HCT116 (cell line): ENCODE measurements at regions not wholly inside any gene's neighbourhood (a gene's known extent, or its start where the extent isn't known, plus 50 kb on each side); places are given as distances from the start of the nearest gene placed in this dataset.

ENCODE experiments used
- ATAC-seq: fragments of 200-7000 bp; cut with Tn5 transposase; 2 replicates; pipeline ENCODE4 v1.9.1; 2020; ENCODE audit warnings: mild to moderate bottlenecking, moderate library complexity
- BruUV-seq: library from RNA; stranded (reverse); fragments of 400-500 nt; replicated peaks from 2 replicates; lab custom pipeline; 2021; lab: Mats Ljungman, UMichigan
- CTCF ChIA-PET: fragments of 300-600 bp; sonication (Branson Sonifier 250); formaldehyde crosslinking; loops from one replicate; lab custom pipeline; 2021; ENCODE audit warnings: antibody characterized with exemption; lab: Charles Lee
- POLR2A ChIA-PET: fragments of 300-600, 350-600 bp; sonication (Branson Sonifier 250); formaldehyde crosslinking; loops from one replicate; lab custom pipeline; 2021; ENCODE audit warnings: antibody characterized with exemption; lab: Charles Lee
- RAD21 ChIA-PET, 2 experiments: fragments of 300-600 bp; sonication (Branson Sonifier 250); formaldehyde crosslinking; loops; one replicate each; lab custom pipeline; 2023; ENCODE audit warnings: low total read pairs in 2 of 2; ENCODE audit not compliant: uncharacterized antibody in 2 of 2, unreplicated experiment in 2 of 2, low non-redundant PET in 1 of 2; lab: Charles Lee
- DNase-seq: peaks from one replicate; pipeline ENCODE4 v3.0.0-alpha.2; 2010; ENCODE audit warnings: low read depth, low spot score
- H2AFZ ChIP-seq: fragments of 200-600 bp; shearing (Covaris generic), sonication (generic); 2 replicates; pipeline ENCODE4 v1.6.1; 2017; ENCODE audit warnings: low read depth, mixed run types, mixed read lengths, antibody characterized with exemption, low read length; ENCODE audit not compliant: poor library complexity, severe bottlenecking
- H3K27ac ChIP-seq: 2 replicates; pipeline ENCODE4 v1.5.1; 2012; ENCODE audit warnings: low read depth, low read length
- H3K27me3 ChIP-seq: fragments of 200-600 bp; sonication (generic); 2 replicates; pipeline ENCODE4 v1.6.1; 2016; ENCODE audit warnings: mixed run types, low read length, mixed read lengths; ENCODE audit not compliant: insufficient read depth
- H3K36me3 ChIP-seq, 2 experiments: fragments of 200-500 bp in 1 of 2; fragments of 200-600 bp in 1 of 2; sonication (Bioruptor generic) in 1 of 2; sonication (generic) in 1 of 2; 2 replicates each; pipeline versions ENCODE4 v1.5.1 to v1.6.1; 2014 to 2016; ENCODE audit warnings: low read length in 2 of 2, inconsistent platforms in 1 of 2, mixed read lengths in 1 of 2, mixed run types in 1 of 2; ENCODE audit not compliant: insufficient read depth in 2 of 2, control insufficient read depth in 1 of 2
- H3K4me1 ChIP-seq, 2 experiments: fragments of 200-600 bp in 1 of 2; sonication (generic) in 1 of 2; 2 replicates each; pipeline versions ENCODE4 v1.5.1 to v1.6.1; 2012 to 2017; ENCODE audit warnings: low read length in 2 of 2, inconsistent platforms in 1 of 2, mild to moderate bottlenecking in 1 of 2, mixed read lengths in 1 of 2, mixed run types in 1 of 2, moderate library complexity in 1 of 2; ENCODE audit not compliant: insufficient read depth in 2 of 2, control insufficient read depth in 1 of 2
- H3K4me2 ChIP-seq: fragments of 200-600 bp; sonication (generic); 2 replicates; pipeline ENCODE4 v1.6.1; 2017; ENCODE audit warnings: mixed run types, low read length, mixed read lengths
- H3K4me3 ChIP-seq, 2 experiments: fragments of 200-600 bp in 1 of 2; sonication (generic) in 1 of 2; replicated peaks in 1 of 2; 2 replicates each; pipeline ENCODE4 v1.5.1; 2011 to 2016; ENCODE audit warnings: low read length in 2 of 2, control low read depth in 1 of 2, low read depth in 1 of 2, mild to moderate bottlenecking in 1 of 2, mixed read lengths in 1 of 2, mixed run types in 1 of 2
- H3K79me2 ChIP-seq: fragments of 200-600 bp; sonication (generic); 2 replicates; pipeline ENCODE4 v1.6.1; 2017; ENCODE audit warnings: mild to moderate bottlenecking, mixed run types, low read length, moderate library complexity, mixed read lengths; ENCODE audit not compliant: insufficient read depth
- H3K9ac ChIP-seq: fragments of 200-600 bp; sonication (generic); 2 replicates; pipeline ENCODE4 v1.6.1; 2016; ENCODE audit warnings: low read length, mixed read lengths
- H3K9me2 ChIP-seq: fragments of 200-600 bp; sonication (generic), shearing (Covaris generic); 2 replicates; pipeline ENCODE4 v1.6.1; 2017; ENCODE audit warnings: mixed run types, mild to moderate bottlenecking, moderate library complexity; ENCODE audit not compliant: insufficient read depth
- H3K9me3 ChIP-seq, 2 experiments: fragments of 200-500 bp in 1 of 2; fragments of 200-600 bp in 1 of 2; sonication (Bioruptor generic) in 1 of 2; sonication (generic) in 1 of 2; 2 replicates each; pipeline ENCODE4 v1.6.1; 2014 to 2017; ENCODE audit warnings: low read length in 2 of 2, mixed read lengths in 2 of 2, inconsistent platforms in 1 of 2, low read depth in 1 of 2, mild to moderate bottlenecking in 1 of 2, mixed run types in 1 of 2, moderate library complexity in 1 of 2; ENCODE audit not compliant: control insufficient read depth in 1 of 2, insufficient read depth in 1 of 2
- H4K20me1 ChIP-seq: fragments of 200-600 bp; sonication (generic), shearing (Covaris generic); 2 replicates; pipeline ENCODE4 v1.6.1; 2017; ENCODE audit warnings: mixed run types, mild to moderate bottlenecking, moderate library complexity; ENCODE audit not compliant: insufficient read depth
- CBX3 ChIP-seq: IDR thresholded peaks from 2 replicates; pipeline ENCODE4 v1.6.1; 2012; ENCODE audit warnings: low read depth
- CEBPB ChIP-seq: IDR thresholded peaks from 2 replicates; pipeline ENCODE4 v1.6.1; 2012; ENCODE audit warnings: low read depth
- EGR1 ChIP-seq: IDR thresholded peaks from 2 replicates; pipeline ENCODE4 v1.6.1; 2012; ENCODE audit warnings: low read depth
- ELF1 ChIP-seq: IDR thresholded peaks from 2 replicates; pipeline ENCODE4 v1.6.1; 2012; ENCODE audit warnings: low read depth, borderline replicate concordance
- FOSL1 ChIP-seq: IDR thresholded peaks from 2 replicates; pipeline ENCODE4 v1.6.1; 2012; ENCODE audit warnings: low read depth
- JUND ChIP-seq: IDR thresholded peaks from 2 replicates; pipeline ENCODE4 v1.6.1; 2012
- SIN3A ChIP-seq: IDR thresholded peaks from 2 replicates; pipeline ENCODE4 v1.6.1; 2012; ENCODE audit warnings: low read depth
- SP1 ChIP-seq: IDR thresholded peaks from 2 replicates; pipeline ENCODE4 v1.6.1; 2012; ENCODE audit warnings: low read depth
- SRF ChIP-seq: IDR thresholded peaks from 2 replicates; pipeline ENCODE4 v1.6.1; 2012; ENCODE audit warnings: low read depth
- YY1 ChIP-seq: IDR thresholded peaks from 2 replicates; pipeline ENCODE4 v1.6.1; 2011; ENCODE audit warnings: low read length, low read depth, moderate library complexity, mild to moderate bottlenecking; ENCODE audit not compliant: insufficient replicate concordance; ENCODE audit errors: extremely low read depth
- ZFX ChIP-seq: fragments of 450-650 bp; IDR thresholded peaks from 2 replicates; pipeline ENCODE4 v1.6.1; 2017
- ZNF274 ChIP-seq: fragments of 200-500 bp; sonication (Bioruptor generic); IDR thresholded peaks from 2 replicates; pipeline ENCODE4 v1.6.1; 2014; ENCODE audit warnings: mild to moderate bottlenecking, low read depth, low read length, inconsistent platforms
- intact Hi-C: fragments of 100-400 bp; cut with micrococcal nuclease; formaldehyde crosslinking; loops from 2 replicates; pipeline ENCODE4 v1.10.0; 2022
- TF ChIP-seq, protein P1 (sequence below), 3 experiments: fragments of 200-600 bp in 1 of 3; sonication (generic) in 1 of 3; IDR thresholded peaks in 2 of 3; conservative IDR thresholded peaks in 1 of 3; 2 replicates each; pipeline ENCODE4 v1.5.1; 2012 to 2017; ENCODE audit warnings: low read depth in 2 of 3, low read length in 2 of 3, antibody characterized with exemption in 1 of 3, borderline replicate concordance in 1 of 3, control low read depth in 1 of 3, mild to moderate bottlenecking in 1 of 3, mixed read lengths in 1 of 3, mixed run types in 1 of 3, moderate library complexity in 1 of 3; ENCODE audit not compliant: insufficient read depth in 1 of 3
- TF ChIP-seq, protein P2 (sequence below): IDR thresholded peaks from 2 replicates; pipeline ENCODE4 v1.6.1; 2012
- TF ChIP-seq, protein P3 (sequence below): IDR thresholded peaks from 2 replicates; pipeline ENCODE4 v1.6.1; 2012; ENCODE audit warnings: low read depth

DNA sequence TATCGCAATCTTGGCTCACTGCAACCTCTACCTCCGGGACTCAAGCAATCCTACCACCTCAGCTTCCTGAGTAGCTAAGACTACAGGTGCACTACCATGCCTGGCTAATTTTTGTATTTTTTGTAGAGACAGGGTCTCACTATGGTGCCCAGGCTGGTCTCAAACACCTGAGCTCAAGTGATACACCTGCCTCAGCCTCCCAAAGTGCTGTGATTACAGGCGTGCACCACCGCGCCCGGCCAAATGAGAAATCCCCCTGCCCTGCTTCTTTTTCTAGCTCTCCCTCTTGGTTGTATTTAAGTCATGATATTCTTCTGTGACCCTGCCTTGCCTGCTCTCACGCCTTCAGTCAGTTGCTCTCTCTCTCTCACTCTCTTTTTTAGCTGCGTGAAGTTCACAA, 157.0 kb upstream of the SH3BP4 start (continued):
- TF ChIP-seq, protein P1, sequence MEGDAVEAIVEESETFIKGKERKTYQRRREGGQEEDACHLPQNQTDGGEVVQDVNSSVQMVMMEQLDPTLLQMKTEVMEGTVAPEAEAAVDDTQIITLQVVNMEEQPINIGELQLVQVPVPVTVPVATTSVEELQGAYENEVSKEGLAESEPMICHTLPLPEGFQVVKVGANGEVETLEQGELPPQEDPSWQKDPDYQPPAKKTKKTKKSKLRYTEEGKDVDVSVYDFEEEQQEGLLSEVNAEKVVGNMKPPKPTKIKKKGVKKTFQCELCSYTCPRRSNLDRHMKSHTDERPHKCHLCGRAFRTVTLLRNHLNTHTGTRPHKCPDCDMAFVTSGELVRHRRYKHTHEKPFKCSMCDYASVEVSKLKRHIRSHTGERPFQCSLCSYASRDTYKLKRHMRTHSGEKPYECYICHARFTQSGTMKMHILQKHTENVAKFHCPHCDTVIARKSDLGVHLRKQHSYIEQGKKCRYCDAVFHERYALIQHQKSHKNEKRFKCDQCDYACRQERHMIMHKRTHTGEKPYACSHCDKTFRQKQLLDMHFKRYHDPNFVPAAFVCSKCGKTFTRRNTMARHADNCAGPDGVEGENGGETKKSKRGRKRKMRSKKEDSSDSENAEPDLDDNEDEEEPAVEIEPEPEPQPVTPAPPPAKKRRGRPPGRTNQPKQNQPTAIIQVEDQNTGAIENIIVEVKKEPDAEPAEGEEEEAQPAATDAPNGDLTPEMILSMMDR (IDR thresholded peaks at IDR 0.05 in 2 of 3, conservative IDR thresholded peaks at IDR 0.05 in 1 of 3; ENCODE audit: borderline replicate concordance in 1 of 3, insufficient read depth in 1 of 3, low read depth in 2 of 3, low read length in 2 of 3) = no peak
- TF ChIP-seq, protein P2, sequence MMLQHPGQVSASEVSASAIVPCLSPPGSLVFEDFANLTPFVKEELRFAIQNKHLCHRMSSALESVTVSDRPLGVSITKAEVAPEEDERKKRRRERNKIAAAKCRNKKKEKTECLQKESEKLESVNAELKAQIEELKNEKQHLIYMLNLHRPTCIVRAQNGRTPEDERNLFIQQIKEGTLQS = no peak
- no peak for TF ChIP-seq EGR1
- TF ChIP-seq ZNF274 = no peak
- TF ChIP-seq SRF = no peak
- TF ChIP-seq ELF1 = no peak
- TF ChIP-seq SP1 = no peak
- no peak for TF ChIP-seq JUND
- no peak for TF ChIP-seq SIN3A
- TF ChIP-seq CBX3 = no peak
- TF ChIP-seq YY1 = no peak

DNA sequence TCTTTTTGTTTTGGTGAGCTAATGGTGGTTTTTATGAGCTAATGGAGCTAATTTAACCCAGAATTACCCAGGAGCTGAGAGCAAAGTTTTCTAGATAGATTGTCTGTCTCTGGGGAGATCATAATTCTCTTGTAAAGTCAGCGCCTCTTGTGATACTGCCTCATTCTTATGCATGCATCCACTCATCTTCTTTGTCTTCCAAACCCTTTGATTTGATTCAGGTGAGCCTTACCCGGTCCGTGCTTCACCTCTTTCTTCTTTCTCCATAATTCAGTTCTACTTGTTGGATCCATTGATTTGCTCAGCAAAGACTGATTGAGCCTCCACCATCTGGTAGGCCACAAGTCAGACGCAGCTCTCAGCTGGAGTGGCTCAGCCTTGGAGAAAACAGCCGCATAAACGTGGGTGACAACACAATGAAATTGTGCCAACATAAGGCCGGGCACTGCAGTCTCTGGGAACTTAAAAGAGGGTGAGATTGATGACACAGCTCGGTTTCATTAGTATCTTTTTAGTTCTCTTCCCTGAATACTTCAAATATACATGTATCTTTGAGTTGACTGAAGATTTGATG, 158.5 kb upstream of the SH3BP4 start:
- Histone ChIP-seq H3K4me1 (no peaks in the 10 kb centered on the region), H3K79me2 (no peaks in the 10 kb centered on the region), H3K4me2 (no peak overlapping the region), H3K4me3 (no peak overlapping the region), H3K9ac (no peak overlapping the region), H3K9me3 (no peaks in the 10 kb centered on the region), H2AFZ (no peak overlapping the region), H3K36me3 (no peaks in the 10 kb centered on the region), H3K9me2 (no peaks in the 10 kb centered on the region), H4K20me1 (no peaks in the 10 kb centered on the region), H3K27me3 (no peaks in the 10 kb centered on the region), H3K27ac (no peak overlapping the region)
- intact Hi-C loops = no loop called here
- no peak for DNase-seq
- no peak for ATAC-seq
- CTCF ChIA-PET = no interaction called here
- POLR2A ChIA-PET = no interaction called here
- no TSS peak for BruUV-seq
- RAD21 ChIA-PET = no interaction called here
- TF ChIP-seq ELF1 (no peak), FOSL1 (no peak), CEBPB (no peak), ZFX (no peak)
- TF ChIP-seq, protein P3, sequence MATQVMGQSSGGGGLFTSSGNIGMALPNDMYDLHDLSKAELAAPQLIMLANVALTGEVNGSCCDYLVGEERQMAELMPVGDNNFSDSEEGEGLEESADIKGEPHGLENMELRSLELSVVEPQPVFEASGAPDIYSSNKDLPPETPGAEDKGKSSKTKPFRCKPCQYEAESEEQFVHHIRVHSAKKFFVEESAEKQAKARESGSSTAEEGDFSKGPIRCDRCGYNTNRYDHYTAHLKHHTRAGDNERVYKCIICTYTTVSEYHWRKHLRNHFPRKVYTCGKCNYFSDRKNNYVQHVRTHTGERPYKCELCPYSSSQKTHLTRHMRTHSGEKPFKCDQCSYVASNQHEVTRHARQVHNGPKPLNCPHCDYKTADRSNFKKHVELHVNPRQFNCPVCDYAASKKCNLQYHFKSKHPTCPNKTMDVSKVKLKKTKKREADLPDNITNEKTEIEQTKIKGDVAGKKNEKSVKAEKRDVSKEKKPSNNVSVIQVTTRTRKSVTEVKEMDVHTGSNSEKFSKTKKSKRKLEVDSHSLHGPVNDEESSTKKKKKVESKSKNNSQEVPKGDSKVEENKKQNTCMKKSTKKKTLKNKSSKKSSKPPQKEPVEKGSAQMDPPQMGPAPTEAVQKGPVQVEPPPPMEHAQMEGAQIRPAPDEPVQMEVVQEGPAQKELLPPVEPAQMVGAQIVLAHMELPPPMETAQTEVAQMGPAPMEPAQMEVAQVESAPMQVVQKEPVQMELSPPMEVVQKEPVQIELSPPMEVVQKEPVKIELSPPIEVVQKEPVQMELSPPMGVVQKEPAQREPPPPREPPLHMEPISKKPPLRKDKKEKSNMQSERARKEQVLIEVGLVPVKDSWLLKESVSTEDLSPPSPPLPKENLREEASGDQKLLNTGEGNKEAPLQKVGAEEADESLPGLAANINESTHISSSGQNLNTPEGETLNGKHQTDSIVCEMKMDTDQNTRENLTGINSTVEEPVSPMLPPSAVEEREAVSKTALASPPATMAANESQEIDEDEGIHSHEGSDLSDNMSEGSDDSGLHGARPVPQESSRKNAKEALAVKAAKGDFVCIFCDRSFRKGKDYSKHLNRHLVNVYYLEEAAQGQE = no peak
- TF ChIP-seq, protein P1 (IDR thresholded peaks at IDR 0.05 in 2 of 3, conservative IDR thresholded peaks at IDR 0.05 in 1 of 3; ENCODE audit: borderline replicate concordance in 1 of 3, insufficient read depth in 1 of 3, low read depth in 2 of 3, low read length in 2 of 3) = no peak
